Neutrophil (primary cell): ENCODE measurements at regions not wholly inside any gene's neighbourhood (a gene's known extent, or its start where the extent isn't known, plus 50 kb on each side); places are given as distances from the start of the nearest gene placed in this dataset.

ENCODE experiments used
- H3K27ac ChIP-seq: fragments of 200-600 bp; sonication (generic); 2 replicates; pipeline ENCODE4 v1.5.1; 2016; ENCODE audit warnings: mild to moderate bottlenecking, moderate library complexity
- H3K27me3 ChIP-seq: fragments of 200-600 bp; sonication (generic); 2 replicates; pipeline ENCODE4 v1.6.0; 2016; ENCODE audit warnings: mild to moderate bottlenecking
- H3K36me3 ChIP-seq: fragments of 200-600 bp; sonication (generic); 2 replicates; pipeline ENCODE4 v1.5.1; 2017
- H3K4me1 ChIP-seq, 2 experiments: fragments of 200-600 bp in 1 of 2; sonication (generic) in 1 of 2; 1 replicate in 1 of 2; 2 replicates in 1 of 2; pipeline versions ENCODE4 v1.5.1 to v1.6.1; 2013 to 2016; ENCODE audit warnings: low read depth in 1 of 2, low read length in 1 of 2, mild to moderate bottlenecking in 1 of 2, moderate library complexity in 1 of 2; ENCODE audit not compliant: control insufficient read depth in 1 of 2, insufficient read depth in 1 of 2
- H3K4me3 ChIP-seq, 2 experiments: fragments of 200-600 bp in 1 of 2; sonication (generic) in 1 of 2; 1 replicate in 1 of 2; 2 replicates in 1 of 2; pipeline ENCODE4 v1.5.1; 2013 to 2016; ENCODE audit warnings: low read depth in 1 of 2, low read length in 1 of 2, mild to moderate bottlenecking in 1 of 2, moderate library complexity in 1 of 2
- H3K9me3 ChIP-seq: fragments of 200-600 bp; sonication (generic); 2 replicates; pipeline ENCODE4 v1.5.1; 2016
- CTCF ChIP-seq: fragments of 200-600 bp; sonication (generic); IDR thresholded peaks from 2 replicates; pipeline ENCODE4 v1.5.1; 2016; ENCODE audit warnings: antibody characterized with exemption

- Histone ChIP-seq H3K27me3 (no peaks in the 10 kb centered on the region), H3K36me3 (no peaks in the 10 kb centered on the region), H3K27ac (no peak overlapping the region), H3K4me1 (no peaks in the 10 kb centered on the region), H3K4me3 (no peak overlapping the region), H3K9me3 (no peaks in the 10 kb centered on the region)
- no peak for TF ChIP-seq CTCF
Measured at GRCh38 chr4:158079661-158080060, 93.2 kb downstream of the GASK1B start.

GRCh38 chr4:158077835-158078234 lies 95.0 kb downstream of the GASK1B start:
- Histone ChIP-seq H3K4me1 (no peaks in the 10 kb centered on the region), H3K27ac (no peak overlapping the region), H3K9me3 (no peaks in the 10 kb centered on the region), H3K27me3 (no peaks in the 10 kb centered on the region), H3K36me3 (no peaks in the 10 kb centered on the region), H3K4me3 (no peak overlapping the region)
- TF ChIP-seq CTCF = no peak

- TF ChIP-seq CTCF = no peak
- Histone ChIP-seq H3K36me3 (no peaks in the 10 kb centered on the region), H3K9me3 (no peaks in the 10 kb centered on the region)
Measured at GRCh38 chr4:158074851-158075250, 98.0 kb downstream of the GASK1B start.

GRCh38 chr4:158071931-158072330 lies 100.9 kb downstream of the GASK1B start:
- Histone ChIP-seq H3K36me3 (no peaks in the 10 kb centered on the region), H3K27ac (no peak overlapping the region), H3K4me3 (no peak overlapping the region), H3K9me3 (no peaks in the 10 kb centered on the region), H3K27me3 (no peaks in the 10 kb centered on the region), H3K4me1 (no peaks in the 10 kb centered on the region)
- no peak for TF ChIP-seq CTCF

More at GRCh38 chr4:158074851-158075250, 98.0 kb downstream of the GASK1B start:
- H3K4me1 ChIP-seq = no peaks in the 10 kb centered on the region
- no peaks in the 10 kb centered on the region for H3K27me3 ChIP-seq
- H3K27ac ChIP-seq = no peak overlapping the region
- H3K4me3 ChIP-seq = no peak overlapping the region

- Histone ChIP-seq H3K4me1 (no peaks in the 10 kb centered on the region), H3K4me3 (no peak overlapping the region), H3K9me3 (no peaks in the 10 kb centered on the region), H3K27me3 (no peaks in the 10 kb centered on the region), H3K36me3 (no peaks in the 10 kb centered on the region), H3K27ac (no peak overlapping the region)
- TF ChIP-seq CTCF = no peak
Measured at GRCh38 chr4:158068068-158068467, 104.8 kb downstream of the GASK1B start.

GRCh38 chr4:158067646-158068045 lies 105.2 kb downstream of the GASK1B start:
- Histone ChIP-seq H3K4me1 (no peaks in the 10 kb centered on the region), H3K9me3 (no peaks in the 10 kb centered on the region), H3K36me3 (no peaks in the 10 kb centered on the region), H3K4me3 (no peak overlapping the region), H3K27me3 (no peaks in the 10 kb centered on the region), H3K27ac (no peak overlapping the region)
- no peak for TF ChIP-seq CTCF
